HUES64 (cell line): ENCODE measurements at regions not wholly inside any gene's neighbourhood (a gene's known extent, or its start where the extent isn't known, plus 50 kb on each side); places are given as distances from the start of the nearest gene placed in this dataset.

Source experiments
- H3K27ac ChIP-seq: 2 replicates; pipeline ENCODE4 v1.7.0; 2013; ENCODE audit warnings: low read depth, low read length, inconsistent platforms
- H3K27me3 ChIP-seq: 2 replicates; pipeline ENCODE4 v1.6.1; 2013; ENCODE audit warnings: mild to moderate bottlenecking, low read length; ENCODE audit not compliant: insufficient read depth
- H3K36me3 ChIP-seq: 2 replicates; pipeline ENCODE4 v1.6.1; 2013; ENCODE audit warnings: mild to moderate bottlenecking, low read length; ENCODE audit not compliant: insufficient read depth
- H3K4me1 ChIP-seq: 2 replicates; pipeline ENCODE4 v1.6.1; 2013; ENCODE audit warnings: mild to moderate bottlenecking, low read length, moderate library complexity; ENCODE audit not compliant: insufficient read depth
- H3K4me3 ChIP-seq: 2 replicates; pipeline ENCODE4 v1.5.1; 2013; ENCODE audit warnings: mild to moderate bottlenecking, low read length, moderate library complexity
- H3K9ac ChIP-seq: 2 replicates; pipeline ENCODE4 v1.6.1; 2013; ENCODE audit warnings: mild to moderate bottlenecking, low read depth, low read length
- H3K9me3 ChIP-seq: 2 replicates; pipeline ENCODE4 v1.6.1; 2013; ENCODE audit warnings: low read depth, low read length; ENCODE audit not compliant: insufficient read depth
- WGBS: fragments of 150-250, 120-280 bp; methylation state at CpG from one replicate; pipeline ENCODE4 v1.1.7; 2013; ENCODE audit warnings: missing lambda C conversion rate; 5-methylcytosine and 5-hydroxymethylcytosine counted together

DNA sequence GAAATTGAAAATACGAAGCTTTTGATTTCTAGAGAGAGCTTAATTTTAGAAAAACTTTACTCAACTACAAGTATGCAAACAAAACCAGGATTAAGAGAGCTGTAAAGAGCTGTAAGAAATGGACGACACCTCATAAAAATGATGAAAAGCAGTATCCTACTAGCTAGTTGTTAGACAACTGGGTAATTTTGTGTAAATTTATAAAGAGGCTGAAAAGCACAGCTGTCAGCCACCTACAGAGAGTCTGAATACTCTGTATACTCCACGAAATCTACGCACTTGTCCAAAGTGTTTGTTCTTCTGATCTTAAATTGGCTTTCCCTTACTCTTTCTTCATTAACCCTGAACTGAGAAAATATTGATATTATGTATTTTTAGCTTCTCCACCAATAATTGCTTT is 808.4 kb upstream of the EPHA7 start:
- Histone ChIP-seq H3K4me3 (no peak overlapping the region), H3K27ac (no peak overlapping the region), H3K27me3 (no peaks in the 10 kb centered on the region), H3K36me3 (no peaks in the 10 kb centered on the region), H3K9ac (no peak overlapping the region), H3K4me1 (peaks cover 4% of the 10 kb centered on the region; the same call in 1 of the 2 replicates), H3K9me3 (no peaks in the 10 kb centered on the region)
- WGBS = 86% methylated on average over 4 of the region's 4 CpGs

DNA sequence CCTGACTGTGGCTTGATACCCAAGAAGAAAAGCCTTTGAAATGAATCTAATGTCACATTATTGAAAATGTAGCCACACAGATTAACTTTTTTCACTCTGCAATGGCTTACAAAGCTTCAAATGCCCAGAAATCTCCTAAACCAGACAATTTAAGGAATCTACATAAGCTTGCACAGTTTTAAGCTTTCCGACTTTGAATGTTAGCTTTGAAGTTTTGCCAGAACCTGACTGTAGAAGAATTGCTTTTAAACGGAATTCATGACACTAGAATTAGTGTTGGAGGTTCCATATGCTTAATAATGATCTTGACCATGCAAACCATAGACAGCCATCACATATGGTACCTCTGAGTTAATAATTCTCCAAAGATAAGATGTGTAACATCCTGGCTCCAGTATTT is 798.5 kb upstream of the EPHA7 start:
- Histone ChIP-seq H3K36me3 (no peaks in the 10 kb centered on the region), H3K9ac (no peak overlapping the region), H3K9me3 (no peaks in the 10 kb centered on the region), H3K27ac (no peak overlapping the region), H3K27me3 (no peaks in the 10 kb centered on the region), H3K4me1 (peaks cover 11% of the 10 kb centered on the region), H3K4me3 (no peak overlapping the region)
- WGBS = 100% methylated on average over 2 of the region's 2 CpGs

DNA sequence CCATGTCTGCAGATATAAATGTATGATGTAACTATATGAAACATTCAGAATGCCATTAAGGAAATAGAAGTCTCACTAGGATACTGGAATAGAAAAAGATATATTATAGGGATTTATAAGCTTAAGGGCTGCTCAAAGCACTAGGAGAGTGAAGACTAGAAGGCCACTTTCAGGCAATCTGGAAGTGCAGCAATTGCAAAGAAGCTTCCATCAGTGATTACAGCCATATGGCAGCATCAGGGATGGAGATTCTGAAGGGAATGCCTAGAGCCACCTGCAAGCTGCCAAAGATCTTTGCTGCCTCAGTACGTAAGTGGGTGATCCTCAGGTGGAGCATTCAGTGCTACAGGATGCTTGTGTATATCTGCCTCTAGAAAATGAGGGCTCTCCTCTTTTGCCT is 796.2 kb upstream of the EPHA7 start:
- Histone ChIP-seq H3K27me3 (no peaks in the 10 kb centered on the region), H3K4me3 (no peak overlapping the region), H3K9ac (no peak overlapping the region), H3K27ac (no peak overlapping the region), H3K4me1 (peaks cover 11% of the 10 kb centered on the region), H3K36me3 (no peaks in the 10 kb centered on the region), H3K9me3 (no peaks in the 10 kb centered on the region)
- WGBS = 93% methylated on average over 1 of the region's 1 CpG

DNA sequence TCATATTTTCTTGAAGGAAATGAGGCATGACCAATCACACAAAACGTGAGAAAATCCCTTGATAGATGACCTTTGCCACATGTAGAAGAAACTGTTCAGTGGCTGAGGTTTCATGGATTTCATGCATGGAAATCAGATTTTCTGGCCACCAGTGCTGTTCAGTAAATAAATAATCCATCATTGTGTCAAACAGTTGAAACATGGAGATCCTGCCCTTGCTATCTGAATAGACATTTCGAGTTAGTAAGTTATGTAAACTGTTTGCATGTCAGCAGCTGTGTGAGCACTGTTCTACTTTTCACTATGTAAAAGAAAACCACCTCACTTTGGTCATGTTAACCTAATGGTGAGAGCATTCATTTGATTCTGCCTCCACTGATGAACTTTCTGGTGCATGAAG is 793.9 kb upstream of the EPHA7 start:
- H3K27ac ChIP-seq = no peak overlapping the region
- 92% methylated on average over 2 of the region's 2 CpGs for WGBS
- no peak overlapping the region for H3K9ac ChIP-seq
- no peaks in the 10 kb centered on the region for H3K36me3 ChIP-seq
- H3K9me3 ChIP-seq = no peaks in the 10 kb centered on the region
- H3K4me3 ChIP-seq = no peak overlapping the region
- H3K27me3 ChIP-seq = no peaks in the 10 kb centered on the region
- peaks cover 11% of the 10 kb centered on the region for H3K4me1 ChIP-seq

DNA sequence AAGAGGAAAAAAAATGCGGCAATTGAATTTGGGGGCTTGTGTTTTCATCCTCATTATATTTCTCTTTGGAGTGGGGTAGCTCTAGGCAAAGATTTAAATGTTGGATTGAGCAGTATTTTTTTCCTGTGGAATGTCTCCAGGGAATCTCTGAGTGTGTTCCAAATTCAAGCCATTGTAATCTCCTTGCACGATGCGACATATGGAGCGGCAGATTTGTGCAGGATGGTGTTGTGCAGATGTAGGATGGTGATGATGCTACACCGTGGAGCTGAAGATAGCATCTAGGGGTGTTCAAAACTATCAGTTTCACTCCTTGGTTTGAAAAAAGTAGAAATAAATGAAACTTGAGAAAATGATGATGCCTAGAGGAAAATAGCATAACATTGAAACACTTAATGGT is 777.5 kb upstream of the EPHA7 start:
- Histone ChIP-seq H3K4me3 (no peak overlapping the region), H3K4me1 (peaks cover 12% of the 10 kb centered on the region), H3K27me3 (no peaks in the 10 kb centered on the region), H3K9me3 (no peaks in the 10 kb centered on the region), H3K36me3 (no peaks in the 10 kb centered on the region), H3K27ac (no peak overlapping the region), H3K9ac (no peak overlapping the region)
- WGBS = 97% methylated on average over 5 of the region's 5 CpGs

DNA sequence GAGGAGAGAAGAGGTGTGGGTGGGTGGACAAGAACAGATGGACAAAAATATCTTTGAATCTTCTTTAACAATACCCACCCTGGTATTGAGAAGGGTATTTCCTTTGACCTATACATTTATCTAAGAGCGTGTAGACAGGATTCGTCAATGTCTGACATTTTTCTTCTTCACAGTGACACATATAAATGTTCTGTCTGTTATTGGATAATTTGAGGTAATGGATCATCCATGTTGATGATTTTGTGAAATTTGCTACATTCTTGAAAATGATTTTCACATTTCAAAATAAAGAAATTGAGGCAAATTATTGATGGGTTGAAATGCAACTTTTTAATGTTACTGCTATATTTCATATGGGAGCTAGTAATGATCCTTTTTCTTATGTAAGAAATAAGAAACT is 770.7 kb upstream of the EPHA7 start:
- Histone ChIP-seq H3K4me3 (no peak overlapping the region), H3K36me3 (no peaks in the 10 kb centered on the region), H3K9ac (no peak overlapping the region), H3K4me1 (no peaks in the 10 kb centered on the region), H3K27me3 (no peaks in the 10 kb centered on the region), H3K9me3 (0 out of 2 replicates have a peak, but pooled peaks cover 2% of the 10 kb centered on the region), H3K27ac (no peak overlapping the region)
- no CpG with 5 or more reads among the region's 2 CpGs for WGBS

DNA sequence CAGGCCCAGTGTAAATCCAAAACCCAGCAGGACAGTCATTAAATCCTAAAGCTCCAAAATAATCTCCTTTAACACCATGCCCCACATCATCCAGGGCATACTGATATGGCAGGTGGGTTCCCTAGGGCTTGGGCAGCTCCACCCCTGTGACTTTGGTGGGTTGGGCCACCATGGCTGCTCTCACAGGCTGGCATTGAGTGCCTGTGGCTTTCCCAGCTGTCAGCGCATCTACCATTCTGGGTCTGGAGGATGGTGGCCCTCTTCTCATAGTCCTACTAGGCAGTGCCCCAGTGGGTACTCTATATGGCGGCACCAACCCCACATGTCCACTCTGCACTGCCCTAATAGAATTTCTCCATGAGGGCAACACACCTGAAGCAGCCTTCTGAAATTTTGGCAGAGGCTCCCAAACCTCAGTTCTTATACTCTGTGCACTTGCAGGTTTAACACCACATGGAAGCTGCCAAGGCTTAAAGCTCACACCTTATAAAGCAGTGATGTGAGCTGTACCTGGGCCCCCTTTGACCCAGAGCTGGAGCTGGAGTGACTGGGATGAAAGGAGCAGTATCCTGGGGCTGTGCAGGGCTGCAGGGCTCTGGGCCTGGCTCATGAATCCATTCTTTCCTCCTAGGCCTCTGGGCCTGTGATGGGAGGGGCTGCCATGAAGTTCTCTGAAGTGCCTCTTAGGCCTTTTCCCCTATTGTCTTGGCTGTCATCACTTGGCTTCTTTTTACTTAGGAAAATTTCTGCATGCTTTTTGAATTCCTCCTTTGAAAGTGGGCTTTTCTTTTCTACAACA is 765.5 kb upstream of the EPHA7 start:
- Histone ChIP-seq H3K27ac (no peak overlapping the region), H3K27me3 (no peaks in the 10 kb centered on the region), H3K4me3 (no peak overlapping the region), H3K9me3 (0 out of 2 replicates have a peak, but pooled peaks cover 9% of the 10 kb centered on the region), H3K9ac (no peak overlapping the region), H3K4me1 (no peaks in the 10 kb centered on the region), H3K36me3 (no peaks in the 10 kb centered on the region)
- 95% methylated on average over 2 of the region's 2 CpGs for WGBS

DNA sequence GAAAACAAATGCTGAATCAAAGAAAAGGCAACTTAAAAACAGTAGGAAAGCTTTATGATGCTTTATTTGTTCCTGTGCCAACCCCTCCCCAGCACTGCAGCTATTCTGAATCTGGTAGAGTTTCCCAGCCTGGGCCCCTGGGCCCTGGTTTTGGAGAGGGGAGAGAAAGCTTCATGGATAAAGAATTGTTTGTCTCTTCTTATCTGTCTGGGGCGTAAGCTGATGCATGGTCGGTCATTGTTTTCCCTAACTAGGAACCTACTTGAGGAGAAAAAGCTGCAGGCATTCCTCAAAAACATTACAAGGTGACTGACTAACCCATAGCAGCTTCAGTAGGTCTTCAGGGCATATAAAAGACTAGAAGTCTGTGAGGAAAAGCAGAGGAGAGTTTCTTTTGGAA is 758.1 kb upstream of the EPHA7 start:
- H3K4me1 ChIP-seq = peaks cover 15% of the 10 kb centered on the region; the same call in 1 of the 2 replicates
- no peaks in the 10 kb centered on the region for H3K36me3 ChIP-seq
- no peaks in the 10 kb centered on the region for H3K27me3 ChIP-seq
- WGBS = 62% methylated on average over 2 of the region's 2 CpGs
- no peak overlapping the region for H3K27ac ChIP-seq
- no peak overlapping the region for H3K9ac ChIP-seq
- H3K4me3 ChIP-seq = no peak overlapping the region
- no peaks in the 10 kb centered on the region for H3K9me3 ChIP-seq

DNA sequence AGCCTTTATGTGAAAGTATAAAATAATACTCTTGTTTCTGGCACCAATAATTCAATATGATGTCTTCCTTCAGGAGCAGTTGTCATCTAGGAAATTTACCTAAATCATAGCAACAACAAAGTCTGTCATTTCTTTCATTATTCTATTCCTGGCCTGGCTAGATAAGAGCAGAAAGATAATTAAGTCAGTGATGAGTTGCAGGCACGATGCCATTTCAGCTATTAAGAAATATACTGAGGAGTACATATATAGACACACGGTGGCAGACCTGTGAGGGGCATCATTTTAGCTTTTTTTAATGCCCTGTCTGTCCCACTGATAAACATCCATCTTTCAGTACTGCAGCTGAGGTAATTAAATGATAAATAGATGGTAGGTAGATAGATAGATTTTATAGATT is 756.1 kb upstream of the EPHA7 start:
- Histone ChIP-seq H3K9me3 (no peaks in the 10 kb centered on the region), H3K27ac (no peak overlapping the region), H3K27me3 (no peaks in the 10 kb centered on the region), H3K9ac (no peak overlapping the region), H3K4me1 (peaks cover 15% of the 10 kb centered on the region; the same call in 1 of the 2 replicates), H3K4me3 (no peak overlapping the region), H3K36me3 (no peaks in the 10 kb centered on the region)
- 100% methylated on average over 1 of the region's 2 CpGs for WGBS

DNA sequence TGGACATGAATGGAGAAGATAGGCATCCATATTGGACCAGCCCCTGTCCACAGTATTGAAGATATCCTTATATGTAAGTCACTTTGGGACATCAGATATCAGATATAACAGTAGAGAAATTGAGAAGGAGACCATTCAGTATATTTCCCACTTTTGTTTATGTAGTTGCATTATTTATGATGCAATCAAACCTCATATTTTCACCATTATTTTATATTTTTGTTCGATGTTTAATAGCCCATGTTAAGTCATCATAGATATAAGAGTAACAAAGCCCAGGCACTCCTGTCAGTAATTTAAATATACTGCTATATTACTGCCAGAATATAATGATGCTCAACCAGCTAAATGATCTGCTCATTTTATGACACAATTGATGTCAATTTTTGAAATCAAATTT is 744.5 kb upstream of the EPHA7 start:
- WGBS = no CpG with 5 or more reads among the region's 1 CpG
- H3K9ac ChIP-seq = no peak overlapping the region
- H3K27ac ChIP-seq = no peak overlapping the region
- H3K9me3 ChIP-seq = no peaks in the 10 kb centered on the region
- no peak overlapping the region for H3K4me3 ChIP-seq
- H3K4me1 ChIP-seq = no peaks in the 10 kb centered on the region
- no peaks in the 10 kb centered on the region for H3K36me3 ChIP-seq
- H3K27me3 ChIP-seq = no peaks in the 10 kb centered on the region

DNA sequence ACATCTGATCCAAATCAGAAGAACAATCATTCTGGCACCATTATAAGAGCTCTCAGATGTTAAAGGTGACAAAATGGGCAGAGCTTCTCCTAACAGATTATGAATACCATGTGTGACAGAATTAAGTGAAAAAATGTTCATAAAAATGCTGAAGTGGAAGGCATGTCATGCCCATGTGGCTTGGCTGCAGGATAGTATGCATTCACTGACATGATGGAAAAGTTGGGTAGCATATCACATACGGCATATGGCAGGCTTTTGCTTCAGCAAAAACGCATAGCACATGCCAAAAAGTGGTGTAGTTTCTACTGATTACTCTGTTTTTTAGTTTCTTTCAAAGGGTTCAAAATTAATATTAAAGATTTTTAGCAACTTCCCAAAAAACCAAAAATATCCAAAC is 731.5 kb upstream of the EPHA7 start:
- Histone ChIP-seq H3K4me1 (no peaks in the 10 kb centered on the region), H3K36me3 (no peaks in the 10 kb centered on the region), H3K4me3 (no peak overlapping the region), H3K27me3 (no peaks in the 10 kb centered on the region), H3K9me3 (no peaks in the 10 kb centered on the region), H3K9ac (no peak overlapping the region), H3K27ac (no peak overlapping the region)
- 96% methylated on average over 2 of the region's 2 CpGs for WGBS

DNA sequence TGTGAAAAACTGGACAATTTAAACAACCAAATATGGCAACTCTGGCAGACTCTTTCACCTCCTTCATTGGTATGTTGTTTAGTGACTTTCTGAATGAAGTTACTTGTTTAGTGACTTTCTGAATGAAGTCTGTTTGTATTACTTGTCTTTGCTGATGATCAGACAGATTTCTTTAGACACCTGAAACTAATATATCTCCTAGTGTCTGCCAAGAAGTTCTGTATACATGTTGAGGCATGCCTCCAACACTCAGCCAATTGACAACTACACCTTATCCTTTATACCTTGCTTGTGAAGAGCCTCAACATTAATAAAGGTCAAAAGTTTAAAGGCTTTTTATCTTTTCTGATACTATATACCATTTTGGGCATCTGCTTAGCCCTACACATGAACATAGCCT is 725.4 kb upstream of the EPHA7 start:
- no peaks in the 10 kb centered on the region for H3K9me3 ChIP-seq
- H3K4me1 ChIP-seq = no peaks in the 10 kb centered on the region
- H3K27ac ChIP-seq = no peak overlapping the region
- H3K27me3 ChIP-seq = no peaks in the 10 kb centered on the region
- H3K36me3 ChIP-seq = no peaks in the 10 kb centered on the region
- no peak overlapping the region for H3K9ac ChIP-seq
- no peak overlapping the region for H3K4me3 ChIP-seq
